GM12864 (cell line): ENCODE measurements at regions not wholly inside any gene's neighbourhood (a gene's known extent, or its start where the extent isn't known, plus 50 kb on each side); places are given as distances from the start of the nearest gene placed in this dataset.

Experiments
- DNase-seq: peaks from one replicate; pipeline ENCODE4 v3.0.0-alpha.2; 2011; ENCODE audit warnings: low read depth
- H3K4me3 ChIP-seq: 2 replicates; pipeline ENCODE4 v1.5.1; 2011; ENCODE audit warnings: mild to moderate bottlenecking, low read depth, low read length, control low read depth
- CTCF ChIP-seq: IDR thresholded peaks from 2 replicates; pipeline ENCODE4 v1.5.1; 2011; ENCODE audit warnings: low read depth, mild to moderate bottlenecking, moderate library complexity, low read length, control low read depth, inconsistent platforms; ENCODE audit errors: missing control alignments

- H3K4me3 ChIP-seq: no peak overlapping the region
- no peak for TF ChIP-seq CTCF
- DNase-seq: no peak
These were observed 1012.2 kb downstream of the PCDH19 start for GRCh38 chrX:99397879-99398278.

- no peak for DNase-seq
- H3K4me3 ChIP-seq: no peak overlapping the region
- TF ChIP-seq CTCF: no peak
These were observed 1015.6 kb downstream of the PCDH19 start for GRCh38 chrX:99394456-99394855.

- no peak overlapping the region for H3K4me3 ChIP-seq
- no peak for TF ChIP-seq CTCF
- DNase-seq: no peak
These were observed 1025.3 kb downstream of the PCDH19 start for GRCh38 chrX:99384594-99385374.

- no peak for DNase-seq
- no peak for TF ChIP-seq CTCF
- H3K4me3 ChIP-seq: no peak overlapping the region
These were observed 1026.3 kb downstream of the PCDH19 start for GRCh38 chrX:99383786-99384185.

GRCh38 chrX:99371976-99372595, 1038.0 kb downstream of the PCDH19 start:
- DNase-seq: no peak
- H3K4me3 ChIP-seq: no peak overlapping the region
- no peak for TF ChIP-seq CTCF

- H3K4me3 ChIP-seq: no peak overlapping the region
- DNase-seq: no peak
- no peak for TF ChIP-seq CTCF
These were observed 1056.7 kb downstream of the PCDH19 start for GRCh38 chrX:99353412-99353811.

- no peak for DNase-seq
- no peak for TF ChIP-seq CTCF
- no peak overlapping the region for H3K4me3 ChIP-seq
These were observed 1061.8 kb downstream of the PCDH19 start for GRCh38 chrX:99348256-99348655.
